Activated naive CD8-positive, alpha-beta T cell treated with anti-CD3 and anti-CD28 coated beads, Interleukin-2, amount 10 ng/mL, durations not matched to agents 7 days and 5 days (primary cell): ENCODE measurements at regions not wholly inside any gene's neighbourhood (a gene's known extent, or its start where the extent isn't known, plus 50 kb on each side); places are given as distances from the start of the nearest gene placed in this dataset.

ENCODE experiments used
- ATAC-seq: fragments of 150-1000 bp; cut with Tn5 transposase; one replicate; pipeline ENCODE4 v1.10.0; 2021; ENCODE audit warnings: low read depth, moderate library complexity
- POLR2A ChIA-PET: fragments of 350-600 bp; sonication (Branson Sonifier 250); formaldehyde crosslinking; loops from one replicate; lab custom pipeline; 2021; ENCODE audit warnings: antibody characterized with exemption; lab: Charles Lee
- DNase-seq: peaks from one replicate; pipeline ENCODE4 v3.0.0; 2021
- H3K27ac Mint-ChIP-seq: one replicate; pipeline ENCODE4 v1.8.0; 2022; ENCODE audit warnings: mild to moderate bottlenecking, mixed read lengths
- H3K27me3 Mint-ChIP-seq: one replicate; pipeline ENCODE4 v1.8.0; 2022; ENCODE audit warnings: mild to moderate bottlenecking, moderate library complexity, mixed read lengths
- H3K36me3 Mint-ChIP-seq: one replicate; pipeline ENCODE4 v1.8.0; 2021; ENCODE audit warnings: mild to moderate bottlenecking, mixed read lengths
- H3K4me1 Mint-ChIP-seq: one replicate; pipeline ENCODE4 v1.8.0; 2021; ENCODE audit warnings: mixed read lengths
- H3K4me3 Mint-ChIP-seq: one replicate; pipeline ENCODE4 v1.8.0; 2022; ENCODE audit warnings: mild to moderate bottlenecking, moderate library complexity, mixed read lengths
- H3K9me3 Mint-ChIP-seq: one replicate; pipeline ENCODE4 v1.8.0; 2021; ENCODE audit warnings: mixed read lengths

GRCh38 chr11:19357943-19358342 is 117.2 kb upstream of the E2F8 start:
- Mint-ChIP-seq H3K27me3 (peaks cover 9% of the 10 kb centered on the region), H3K36me3 (no peaks in the 10 kb centered on the region), H3K4me1 (no peaks in the 10 kb centered on the region), H3K27ac (no peak overlapping the region), H3K4me3 (no peak overlapping the region), H3K9me3 (no peaks in the 10 kb centered on the region)
- ATAC-seq (no peak), DNase-seq (no peak)
- POLR2A ChIA-PET: no interaction called here

- Mint-ChIP-seq H3K9me3 (no peaks in the 10 kb centered on the region), H3K4me3 (no peak overlapping the region), H3K27ac (no peak overlapping the region), H3K27me3 (peaks cover 17% of the 10 kb centered on the region), H3K4me1 (no peaks in the 10 kb centered on the region), H3K36me3 (no peaks in the 10 kb centered on the region)
- ATAC-seq (no peak), DNase-seq (no peak)
- POLR2A ChIA-PET: no interaction called here
Measured at GRCh38 chr11:19355601-19356000, 114.9 kb upstream of the E2F8 start.

GRCh38 chr11:19353287-19353850 is 112.6 kb upstream of the E2F8 start:
- Mint-ChIP-seq H3K4me3 (no peak overlapping the region), H3K27me3 (peaks cover 31% of the 10 kb centered on the region)
- POLR2A ChIA-PET: no interaction called here

GRCh38 chr11:19352771-19353160 is 112.0 kb upstream of the E2F8 start:
- Mint-ChIP-seq H3K36me3 (no peaks in the 10 kb centered on the region), H3K27me3 (peaks cover 37% of the 10 kb centered on the region)
- ATAC-seq: no peak

More at GRCh38 chr11:19353287-19353850, 112.6 kb upstream of the E2F8 start:
- H3K9me3 Mint-ChIP-seq: no peaks in the 10 kb centered on the region
- no peaks in the 10 kb centered on the region for H3K4me1 Mint-ChIP-seq
- H3K27ac Mint-ChIP-seq: no peak overlapping the region
- no peaks in the 10 kb centered on the region for H3K36me3 Mint-ChIP-seq
- ATAC-seq (no peak), DNase-seq (no peak)

GRCh38 chr11:19352072-19352770 is 111.5 kb upstream of the E2F8 start:
- no peak for DNase-seq
- Mint-ChIP-seq H3K9me3 (no peaks in the 10 kb centered on the region), H3K36me3 (no peaks in the 10 kb centered on the region), H3K27ac (no peak overlapping the region), H3K27me3 (peaks cover 43% of the 10 kb centered on the region), H3K4me3 (no peak overlapping the region), H3K4me1 (peaks cover 1% of the 10 kb centered on the region)
- no peak for ATAC-seq
- POLR2A ChIA-PET: no interaction called here

More at GRCh38 chr11:19352771-19353160, 112.0 kb upstream of the E2F8 start:
- Mint-ChIP-seq H3K4me1 (peaks cover 1% of the 10 kb centered on the region), H3K4me3 (no peak overlapping the region), H3K9me3 (no peaks in the 10 kb centered on the region), H3K27ac (no peak overlapping the region)
- no peak for DNase-seq
- POLR2A ChIA-PET: no interaction called here

GRCh38 chr11:19351426-19351825 is 110.7 kb upstream of the E2F8 start:
- H3K4me3 Mint-ChIP-seq: no peak overlapping the region
- H3K27me3 Mint-ChIP-seq: peaks cover 51% of the 10 kb centered on the region
- H3K27ac Mint-ChIP-seq: no peak overlapping the region
- peaks cover 1% of the 10 kb centered on the region for H3K4me1 Mint-ChIP-seq
- H3K36me3 Mint-ChIP-seq: no peaks in the 10 kb centered on the region
- POLR2A ChIA-PET: no interaction called here
- H3K9me3 Mint-ChIP-seq: no peaks in the 10 kb centered on the region
- ATAC-seq (no peak), DNase-seq (no peak)

- Mint-ChIP-seq H3K4me3 (no peak overlapping the region), H3K27me3 (peaks cover 60% of the 10 kb centered on the region), H3K36me3 (no peaks in the 10 kb centered on the region), H3K9me3 (no peaks in the 10 kb centered on the region), H3K27ac (no peak overlapping the region), H3K4me1 (peaks cover 7% of the 10 kb centered on the region)
- POLR2A ChIA-PET: no interaction called here
- ATAC-seq (no peak), DNase-seq (no peak)
Measured at GRCh38 chr11:19350160-19350559, 109.4 kb upstream of the E2F8 start.

GRCh38 chr11:19349340-19350025 is 108.7 kb upstream of the E2F8 start:
- POLR2A ChIA-PET: no interaction called here
- Mint-ChIP-seq H3K4me3 (no peak overlapping the region), H3K27ac (no peak overlapping the region), H3K4me1 (peaks cover 7% of the 10 kb centered on the region), H3K9me3 (no peaks in the 10 kb centered on the region), H3K27me3 (peaks cover 61% of the 10 kb centered on the region), H3K36me3 (no peaks in the 10 kb centered on the region)
- ATAC-seq (no peak), DNase-seq (no peak)

GRCh38 chr11:19347911-19348310 is 107.2 kb upstream of the E2F8 start:
- POLR2A ChIA-PET: no interaction called here
- ATAC-seq (no peak), DNase-seq (no peak)
- peaks cover 7% of the 10 kb centered on the region for H3K4me1 Mint-ChIP-seq
- H3K4me3 Mint-ChIP-seq: no peak overlapping the region
- H3K27ac Mint-ChIP-seq: no peak overlapping the region
- H3K9me3 Mint-ChIP-seq: no peaks in the 10 kb centered on the region
- H3K36me3 Mint-ChIP-seq: no peaks in the 10 kb centered on the region
- peaks cover 75% of the 10 kb centered on the region for H3K27me3 Mint-ChIP-seq

- Mint-ChIP-seq H3K27me3 (peaks cover 67% of the 10 kb centered on the region), H3K36me3 (no peaks in the 10 kb centered on the region), H3K27ac (no peak overlapping the region), H3K4me1 (peaks cover 7% of the 10 kb centered on the region), H3K9me3 (no peaks in the 10 kb centered on the region), H3K4me3 (no peak overlapping the region)
- DNase-seq: no peak
- no peak for ATAC-seq
- POLR2A ChIA-PET: no interaction called here
Measured at GRCh38 chr11:19345848-19346681, 105.3 kb upstream of the E2F8 start.

GRCh38 chr11:19345519-19345847 is 104.7 kb upstream of the E2F8 start:
- DNase-seq (peak; percentile 27), ATAC-seq (no peak)
- Mint-ChIP-seq H3K4me3 (no peak overlapping the region), H3K36me3 (no peaks in the 10 kb centered on the region), H3K27me3 (peaks cover 69% of the 10 kb centered on the region), H3K9me3 (no peaks in the 10 kb centered on the region), H3K4me1 (peaks cover 7% of the 10 kb centered on the region), H3K27ac (no peak overlapping the region)
- POLR2A ChIA-PET: no interaction called here

- POLR2A ChIA-PET: no interaction called here
- no peak overlapping the region for H3K4me3 Mint-ChIP-seq
- no peak for ATAC-seq
Measured at GRCh38 chr11:19344661-19345518, 104.1 kb upstream of the E2F8 start.

GRCh38 chr11:19342036-19342435 is 101.3 kb upstream of the E2F8 start:
- Mint-ChIP-seq H3K9me3 (no peaks in the 10 kb centered on the region), H3K27ac (no peak overlapping the region), H3K27me3 (peaks cover 41% of the 10 kb centered on the region), H3K4me3 (no peak overlapping the region), H3K36me3 (no peaks in the 10 kb centered on the region), H3K4me1 (peaks cover 6% of the 10 kb centered on the region)
- POLR2A ChIA-PET: interaction anchor here (0.6 kb wide), 1 partner anchor 362 kb away, joined by 3 read pairs; no protein-coding TSS in a partner anchor
- no peak for DNase-seq
- no peak for ATAC-seq

More at GRCh38 chr11:19344661-19345518, 104.1 kb upstream of the E2F8 start:
- no peak overlapping the region for H3K27ac Mint-ChIP-seq
- no peaks in the 10 kb centered on the region for H3K9me3 Mint-ChIP-seq
- peaks cover 7% of the 10 kb centered on the region for H3K4me1 Mint-ChIP-seq
- peaks cover 64% of the 10 kb centered on the region for H3K27me3 Mint-ChIP-seq
- H3K36me3 Mint-ChIP-seq: no peaks in the 10 kb centered on the region
- no peak for DNase-seq
